Left lung (tissue), 4 donors: ENCODE measurements at regions not wholly inside any gene's neighbourhood (a gene's known extent, or its start where the extent isn't known, plus 50 kb on each side); places are given as distances from the start of the nearest gene placed in this dataset.

ENCODE experiments used
- ATAC-seq: fragments of 200-7000 bp; cut with Tn5 transposase; one replicate; pipeline ENCODE4 v1.9.1; 2020; ENCODE audit warnings: moderate library complexity
- DNase-seq, 4 donors: peaks; one replicate each; pipeline ENCODE4 v3.0.0-alpha.2; 2013 to 2020
- H3K27ac ChIP-seq, 2 donors: fragments of 200-600 bp; sonication (generic) in 1 of 2; one replicate each; pipeline versions ENCODE4 v1.5.0 to v1.8.0; 2020 to 2021
- H3K27me3 ChIP-seq, 2 donors: fragments of 200-600 bp; sonication (generic) in 1 of 2; one replicate each; pipeline versions ENCODE4 v1.5.0 to v1.8.0; 2020 to 2021
- H3K36me3 ChIP-seq, 2 donors: fragments of 200-600 bp; sonication (generic) in 1 of 2; one replicate each; pipeline versions ENCODE4 v1.5.0 to v1.8.0; 2020 to 2021
- H3K4me1 ChIP-seq, 2 donors: fragments of 200-600 bp; one replicate each; pipeline ENCODE4 v1.8.0; 2021
- H3K4me3 ChIP-seq, 2 donors: fragments of 200-600 bp; sonication (generic) in 1 of 2; one replicate each; pipeline versions ENCODE4 v1.5.0 to v1.8.0; 2020 to 2021; ENCODE audit warnings: mild to moderate bottlenecking in 1 of 2
- H3K9me3 ChIP-seq, 2 donors: fragments of 200-600 bp; sonication (generic) in 1 of 2; one replicate each; pipeline versions ENCODE4 v1.5.0 to v1.8.0; 2020 to 2021
- CTCF ChIP-seq, 2 donors: fragments of 200-600 bp; sonication (generic) in 1 of 2; IDR thresholded peaks; one replicate each; pipeline versions ENCODE4 v1.5.0 to v1.8.0; 2021; ENCODE audit warnings: antibody characterized with exemption in 2 of 2
- intact Hi-C, 2 donors: fragments of 100-400 bp; cut with DNase I; formaldehyde crosslinking; loops; one replicate each; pipeline versions ENCODE4 v1.11.2 to v1.14.2; 2022
- donor health status: DM: no; HTN: yes; CAD: no.
- donor health status: DM: no; HTN: no; CAD: no.

GRCh38 chr14:26143057-26143456 lies 454.8 kb downstream of the NOVA1 start:
- Histone ChIP-seq H3K27ac (no peak overlapping the region), H3K36me3 (no peaks in the 10 kb centered on the region), H3K27me3 (no peaks in the 10 kb centered on the region), H3K4me3 (no peak overlapping the region), H3K4me1 (no peaks in the 10 kb centered on the region), H3K9me3 (peaks cover 0 to 2% of the 10 kb centered on the region in 2 donors)
- intact Hi-C loops = no loop called here
- no peak for DNase-seq
- no peak for ATAC-seq
- TF ChIP-seq CTCF (IDR thresholded peaks at IDR 0.05) = no peak

GRCh38 chr14:26138764-26139445 lies 458.9 kb downstream of the NOVA1 start:
- Histone ChIP-seq H3K36me3 (no peaks in the 10 kb centered on the region), H3K9me3 (peaks cover 0 to 2% of the 10 kb centered on the region in 2 donors), H3K27me3 (no peaks in the 10 kb centered on the region), H3K4me1 (no peaks in the 10 kb centered on the region), H3K27ac (no peak overlapping the region), H3K4me3 (no peak overlapping the region)
- TF ChIP-seq CTCF (IDR thresholded peaks at IDR 0.05) = no peak
- intact Hi-C loops = no loop called here
- no peak for ATAC-seq
- DNase-seq = no peak

- no peaks in the 10 kb centered on the region for H3K36me3 ChIP-seq
- no peak for TF ChIP-seq CTCF (IDR thresholded peaks at IDR 0.05)
- no peaks in the 10 kb centered on the region for H3K4me1 ChIP-seq
- H3K27ac ChIP-seq = no peak overlapping the region
- H3K27me3 ChIP-seq = no peaks in the 10 kb centered on the region
- H3K9me3 ChIP-seq = peaks cover 0 to 2% of the 10 kb centered on the region in 2 donors
- ATAC-seq (no peak), DNase-seq (no peak)
- H3K4me3 ChIP-seq = no peak overlapping the region
- intact Hi-C loops = no loop called here
Observed at GRCh38 chr14:26137161-26137560, 460.7 kb downstream of the NOVA1 start.

GRCh38 chr14:26132061-26132645 lies 465.7 kb downstream of the NOVA1 start:
- TF ChIP-seq CTCF (IDR thresholded peaks at IDR 0.05) = no peak
- no peaks in the 10 kb centered on the region for H3K4me1 ChIP-seq
- H3K27me3 ChIP-seq = no peaks in the 10 kb centered on the region
- no peak overlapping the region for H3K27ac ChIP-seq
- intact Hi-C loops = no loop called here
- ATAC-seq (no peak), DNase-seq (no peak)
- no peak overlapping the region for H3K4me3 ChIP-seq
- no peaks in the 10 kb centered on the region for H3K9me3 ChIP-seq
- no peaks in the 10 kb centered on the region for H3K36me3 ChIP-seq

GRCh38 chr14:26130690-26131089 lies 467.1 kb downstream of the NOVA1 start:
- DNase-seq = no peak
- Histone ChIP-seq H3K4me1 (no peaks in the 10 kb centered on the region), H3K27ac (no peak overlapping the region), H3K4me3 (no peak overlapping the region), H3K9me3 (no peaks in the 10 kb centered on the region), H3K36me3 (no peaks in the 10 kb centered on the region), H3K27me3 (no peaks in the 10 kb centered on the region)
- no peak for ATAC-seq
- TF ChIP-seq CTCF (IDR thresholded peaks at IDR 0.05) = no peak
- intact Hi-C loops = no loop called here
